22Rv1 (cell line): ENCODE measurements at regions not wholly inside any gene's neighbourhood (a gene's known extent, or its start where the extent isn't known, plus 50 kb on each side); places are given as distances from the start of the nearest gene placed in this dataset.
"Not testable (repeated sequence)": the region's sequence is repeated elsewhere in the genome, so short reads cannot be mapped to it uniquely, and the experiment has no call there.

ENCODE experiments used
- CTCF ChIP-seq: fragments of 450-650 bp; IDR thresholded peaks from 2 replicates; pipeline ENCODE4 v1.5.1; 2017; ENCODE audit warnings: mild to moderate bottlenecking
- ZFX ChIP-seq: fragments of 450-650 bp; IDR thresholded peaks from 2 replicates; pipeline ENCODE4 v1.6.1; 2017; ENCODE audit warnings: antibody characterized with exemption, borderline replicate concordance

DNA sequence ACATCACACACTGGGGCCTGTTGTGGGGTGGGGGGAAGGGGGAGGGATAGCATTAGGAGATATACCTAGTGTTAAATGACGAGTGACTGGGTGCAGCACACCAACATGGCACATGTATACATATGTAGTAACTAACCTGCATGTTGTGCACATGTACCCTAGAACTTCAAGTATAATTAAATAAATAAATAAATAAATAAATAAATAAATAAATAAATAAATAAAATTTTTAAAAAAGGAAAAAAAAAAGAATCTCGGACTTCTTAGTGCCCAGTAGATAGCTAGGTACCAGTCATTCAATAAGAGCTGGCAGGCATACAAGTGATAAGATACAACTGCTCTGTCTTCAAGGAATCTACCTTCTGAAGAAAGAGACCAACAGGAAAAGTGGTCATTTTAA, 287.6 kb upstream of the PPARGC1A start:
- not testable (repeated sequence) for TF ChIP-seq CTCF, ZFX
